Gastrocnemius medialis (tissue), 4 donors: ENCODE measurements at regions not wholly inside any gene's neighbourhood (a gene's known extent, or its start where the extent isn't known, plus 50 kb on each side); places are given as distances from the start of the nearest gene placed in this dataset.

ENCODE experiments used
- ATAC-seq, 2 donors: fragments of 150-250 bp; one replicate each; pipeline ENCODE4 v1.9.1; 2016
- DNase-seq, 2 donors: peaks; one replicate each; pipeline ENCODE4 v3.0.0-alpha.2; 2019
- H3K27ac ChIP-seq, 4 donors: fragments of 200-600 bp; sonication (generic); 1 replicate in 1 of 4; 2 replicates in 3 of 4; pipeline ENCODE4 v1.5.1; 2016 to 2018; ENCODE audit warnings: mild to moderate bottlenecking in 2 of 4, moderate library complexity in 1 of 4
- H3K27me3 ChIP-seq, 3 donors: fragments of 200-600 bp; sonication (generic) in 2 of 3; 1 replicate in 1 of 3; 2 replicates in 2 of 3; pipeline versions ENCODE4 v1.5.1 to v1.6.0; 2016 to 2019; ENCODE audit warnings: mild to moderate bottlenecking in 1 of 3, moderate library complexity in 1 of 3
- H3K36me3 ChIP-seq, 2 donors: fragments of 200-600 bp; sonication (generic) in 1 of 2; one replicate each; pipeline ENCODE4 v1.5.1; 2017 to 2018
- H3K4me1 ChIP-seq, 2 donors: fragments of 200-600 bp; sonication (generic) in 1 of 2; one replicate each; pipeline ENCODE4 v1.5.1; 2016 to 2017; ENCODE audit warnings: mild to moderate bottlenecking in 2 of 2
- H3K4me3 ChIP-seq, 4 donors: fragments of 200-600 bp; sonication (generic) in 3 of 4; 1 replicate in 1 of 4; 2 replicates in 3 of 4; pipeline ENCODE4 v1.5.1; 2016 to 2019; ENCODE audit warnings: mild to moderate bottlenecking in 2 of 4
- H3K9me3 ChIP-seq, 3 donors: fragments of 200-600 bp; sonication (generic) in 2 of 3; 1 replicate in 1 of 3; 2 replicates in 2 of 3; pipeline ENCODE4 v1.5.1; 2016 to 2019
- CTCF ChIP-seq, 5 experiments: fragments of 450-650 bp in 3 of 5; fragments of 200-600 bp in 2 of 5; sonication (generic) in 2 of 5; IDR thresholded peaks in 4 of 5; conservative IDR thresholded peaks in 1 of 5; 1 replicate in 4 of 5; 2 replicates in 1 of 5; pipeline ENCODE4 v1.5.1; 2016 to 2019; ENCODE audit warnings: antibody characterized with exemption in 5 of 5, mild to moderate bottlenecking in 3 of 5, moderate library complexity in 3 of 5
- POLR2A ChIP-seq, 2 donors: fragments of 450-650 bp; IDR thresholded peaks; one replicate each; pipeline ENCODE4 v1.6.1; 2017; ENCODE audit warnings: antibody characterized with exemption in 2 of 2, mild to moderate bottlenecking in 2 of 2, moderate library complexity in 2 of 2
- in situ Hi-C, 4 donors: fragments of 200-750 bp; cut with MboI; loops; one replicate each; pipeline versions ENCODE4 v1.15.0 to v1.8.0; 2017; ENCODE audit warnings: low sequenced_read_pairs in 4 of 4
- intact Hi-C: fragments of 100-400 bp; cut with DNase I; formaldehyde crosslinking; loops from one replicate; pipeline ENCODE4 v1.15.1; 2023; ENCODE audit warnings: low total_unique reads

- intact Hi-C loops = no loop called here
- Histone ChIP-seq H3K27ac (no peak overlapping the region), H3K36me3 (no peaks in the 10 kb centered on the region), H3K9me3 (no peaks in the 10 kb centered on the region), H3K27me3 (no peaks in the 10 kb centered on the region), H3K4me1 (no peaks in the 10 kb centered on the region), H3K4me3 (no peak overlapping the region)
- in situ Hi-C loops = loop anchor here in 1 of 4 donors (25.0 kb wide), 1 partner anchor 90 kb away; no protein-coding TSS in a partner anchor
- no peak for ATAC-seq
- no peak for DNase-seq
- TF ChIP-seq CTCF (IDR thresholded peaks at IDR 0.05 in 4 of 5, conservative IDR thresholded peaks at IDR 0.05 in 1 of 5) = no peak
- no peak for TF ChIP-seq POLR2A (IDR thresholded peaks at IDR 0.05)
Measured at GRCh38 chr17:71402661-71403141, 718.1 kb upstream of the SOX9 start.

GRCh38 chr17:71405101-71405500, 715.7 kb upstream of the SOX9 start:
- H3K27ac ChIP-seq = no peak overlapping the region
- intact Hi-C loops (no loop called here), in situ Hi-C loops (loop anchor here in 1 of 4 donors (25.0 kb wide), 1 partner anchor 93 kb away; no protein-coding TSS in a partner anchor)
- H3K9me3 ChIP-seq = no peaks in the 10 kb centered on the region
- DNase-seq = no peak
- no peaks in the 10 kb centered on the region for H3K4me1 ChIP-seq
- H3K36me3 ChIP-seq = no peaks in the 10 kb centered on the region
- no peaks in the 10 kb centered on the region for H3K27me3 ChIP-seq
- no peak for ATAC-seq
- no peak for TF ChIP-seq CTCF (IDR thresholded peaks at IDR 0.05 in 4 of 5, conservative IDR thresholded peaks at IDR 0.05 in 1 of 5)
- TF ChIP-seq POLR2A (IDR thresholded peaks at IDR 0.05) = no peak
- H3K4me3 ChIP-seq = no peak overlapping the region

- TF ChIP-seq CTCF (IDR thresholded peaks at IDR 0.05 in 4 of 5, conservative IDR thresholded peaks at IDR 0.05 in 1 of 5) (no peak), POLR2A (IDR thresholded peaks at IDR 0.05) (no peak)
- Histone ChIP-seq H3K27me3 (no peaks in the 10 kb centered on the region), H3K36me3 (no peaks in the 10 kb centered on the region), H3K4me3 (no peak overlapping the region), H3K4me1 (no peaks in the 10 kb centered on the region), H3K9me3 (no peaks in the 10 kb centered on the region), H3K27ac (no peak overlapping the region)
- in situ Hi-C loops (loop anchor here in 1 of 4 donors (25.0 kb wide), 1 partner anchor 96 kb away; no protein-coding TSS in a partner anchor), intact Hi-C loops (no loop called here)
- ATAC-seq = no peak
- DNase-seq = no peak
Measured at GRCh38 chr17:71407981-71408380, 712.8 kb upstream of the SOX9 start.

DNA sequence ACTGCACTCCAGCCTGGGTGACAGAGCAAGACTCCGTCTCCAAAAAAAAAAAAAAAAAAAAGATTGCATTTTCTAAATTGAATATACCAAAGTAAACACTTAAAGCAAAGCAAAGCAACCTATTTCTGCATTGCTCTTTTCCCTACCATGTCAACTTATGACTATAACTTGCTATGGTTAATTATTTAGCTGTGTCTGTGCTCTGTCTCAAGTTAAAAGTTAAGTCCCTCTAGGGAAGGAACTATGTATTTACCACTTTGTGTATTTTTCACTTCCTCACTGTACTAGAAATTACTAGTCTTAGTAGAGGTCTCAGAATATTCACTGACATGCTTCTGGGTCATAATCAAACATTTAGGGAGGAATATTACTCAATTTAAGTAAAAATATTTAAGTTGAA, 711.7 kb upstream of the SOX9 start:
- Histone ChIP-seq H3K27me3 (no peaks in the 10 kb centered on the region), H3K36me3 (no peaks in the 10 kb centered on the region), H3K4me1 (no peaks in the 10 kb centered on the region), H3K4me3 (no peak overlapping the region), H3K27ac (no peak overlapping the region), H3K9me3 (no peaks in the 10 kb centered on the region)
- in situ Hi-C loops = loop anchor here in 1 of 4 donors (25.0 kb wide), 1 partner anchor 97 kb away; no protein-coding TSS in a partner anchor
- intact Hi-C loops = no loop called here
- no peak for TF ChIP-seq POLR2A (IDR thresholded peaks at IDR 0.05)
- TF ChIP-seq CTCF (IDR thresholded peaks at IDR 0.05 in 4 of 5, conservative IDR thresholded peaks at IDR 0.05 in 1 of 5) = no peak
- DNase-seq (no peak), ATAC-seq (no peak)

DNA sequence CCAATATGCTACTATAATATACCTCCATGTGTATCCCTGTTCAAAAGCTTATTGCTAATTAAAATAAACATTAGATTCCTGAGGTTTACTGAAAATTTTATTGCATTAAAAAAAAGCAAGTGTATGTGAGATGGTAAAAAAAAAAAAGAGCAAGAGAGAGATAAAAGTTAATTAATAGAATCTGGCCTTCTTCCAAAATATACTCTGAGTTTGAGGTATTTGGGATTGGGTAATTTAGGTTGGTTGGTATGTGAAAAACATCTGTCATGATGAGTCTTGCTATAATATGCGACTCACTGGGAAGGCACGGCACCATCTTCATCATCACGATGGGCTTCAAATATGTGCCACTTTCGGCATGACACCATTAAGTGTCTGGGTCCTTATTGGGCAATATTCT, 711.1 kb upstream of the SOX9 start:
- DNase-seq (no peak), ATAC-seq (no peak)
- TF ChIP-seq POLR2A (IDR thresholded peaks at IDR 0.05) (no peak), CTCF (IDR thresholded peaks at IDR 0.05 in 4 of 5, conservative IDR thresholded peaks at IDR 0.05 in 1 of 5) (no peak)
- no peaks in the 10 kb centered on the region for H3K4me1 ChIP-seq
- no peaks in the 10 kb centered on the region for H3K27me3 ChIP-seq
- H3K4me3 ChIP-seq = no peak overlapping the region
- intact Hi-C loops (no loop called here), in situ Hi-C loops (loop anchor here in 1 of 4 donors (25.0 kb wide), 1 partner anchor 97 kb away; no protein-coding TSS in a partner anchor)
- no peak overlapping the region for H3K27ac ChIP-seq
- H3K9me3 ChIP-seq = no peaks in the 10 kb centered on the region
- H3K36me3 ChIP-seq = no peaks in the 10 kb centered on the region
